Colonic mucosa (tissue), 4 donors: ENCODE measurements at regions not wholly inside any gene's neighbourhood (a gene's known extent, or its start where the extent isn't known, plus 50 kb on each side); places are given as distances from the start of the nearest gene placed in this dataset.

ENCODE experiments used
- DNase-seq: peaks from one replicate; pipeline ENCODE4 v3.0.0-alpha.2; 2020
- H3K27ac ChIP-seq: fragments of 200-600 bp; one replicate; pipeline ENCODE4 v1.8.0; 2021
- H3K27me3 ChIP-seq: fragments of 200-600 bp; one replicate; pipeline ENCODE4 v1.8.0; 2021
- H3K36me3 ChIP-seq: fragments of 200-600 bp; one replicate; pipeline ENCODE4 v1.8.0; 2021
- H3K4me1 ChIP-seq: fragments of 200-600 bp; one replicate; pipeline ENCODE4 v1.8.0; 2021; ENCODE audit warnings: mild to moderate bottlenecking
- H3K4me3 ChIP-seq: fragments of 200-600 bp; one replicate; pipeline ENCODE4 v1.8.0; 2021
- H3K9ac ChIP-seq, 2 donors: one replicate each; pipeline ENCODE4 v1.7.0; 2013; ENCODE audit warnings: control low read depth in 2 of 2, low read depth in 2 of 2, low read length in 2 of 2
- H3K9me3 ChIP-seq: fragments of 200-600 bp; one replicate; pipeline ENCODE4 v1.8.0; 2021
- CTCF ChIP-seq: fragments of 200-600 bp; IDR thresholded peaks from one replicate; pipeline ENCODE4 v1.8.0; 2022; ENCODE audit warnings: antibody characterized with exemption, mild to moderate bottlenecking
- intact Hi-C: fragments of 100-400 bp; cut with DNase I; formaldehyde crosslinking; loops from one replicate; pipeline ENCODE4 v1.14.1; 2022
- donor health status: healthy.
- donor health status: DM: no; HTN: no; CAD: no.
- donor health status: DM: no; HTN: no; CAD: no.

GRCh38 chr3:193825617-193826016 is 232.6 kb downstream of the OPA1 start:
- H3K27me3 ChIP-seq, result no peaks in the 10 kb centered on the region
- no peak for TF ChIP-seq CTCF
- intact Hi-C loops, result no loop called here
- no peak overlapping the region for H3K4me3 ChIP-seq
- H3K27ac ChIP-seq, result no peak overlapping the region
- DNase-seq, result peak; percentile 16
- H3K9ac ChIP-seq, result no peak overlapping the region
- no peaks in the 10 kb centered on the region for H3K36me3 ChIP-seq
- no peaks in the 10 kb centered on the region for H3K9me3 ChIP-seq
- H3K4me1 ChIP-seq, result no peaks in the 10 kb centered on the region

GRCh38 chr3:193826159-193826795 is 233.3 kb downstream of the OPA1 start:
- peak; percentile 54 for DNase-seq
- Histone ChIP-seq H3K27ac (peak overlapping the region; percentile 7), H3K4me3 (no peak overlapping the region), H3K9ac (no peak overlapping the region), H3K9me3 (no peaks in the 10 kb centered on the region), H3K27me3 (no peaks in the 10 kb centered on the region), H3K4me1 (no peaks in the 10 kb centered on the region), H3K36me3 (no peaks in the 10 kb centered on the region)
- intact Hi-C loops, result no loop called here
- no peak for TF ChIP-seq CTCF

GRCh38 chr3:193827040-193827669 is 234.1 kb downstream of the OPA1 start:
- intact Hi-C loops, result no loop called here
- no peak overlapping the region for H3K9ac ChIP-seq
- H3K9me3 ChIP-seq, result no peaks in the 10 kb centered on the region
- no peak overlapping the region for H3K27ac ChIP-seq
- no peak for DNase-seq
- H3K4me3 ChIP-seq, result no peak overlapping the region
- no peak for TF ChIP-seq CTCF
- no peaks in the 10 kb centered on the region for H3K27me3 ChIP-seq
- H3K36me3 ChIP-seq, result no peaks in the 10 kb centered on the region
- H3K4me1 ChIP-seq, result no peaks in the 10 kb centered on the region

GRCh38 chr3:193827871-193828270 is 234.9 kb downstream of the OPA1 start:
- no peaks in the 10 kb centered on the region for H3K9me3 ChIP-seq
- H3K4me1 ChIP-seq, result no peaks in the 10 kb centered on the region
- TF ChIP-seq CTCF, result no peak
- DNase-seq, result no peak
- no peaks in the 10 kb centered on the region for H3K27me3 ChIP-seq
- intact Hi-C loops, result no loop called here
- no peak overlapping the region for H3K27ac ChIP-seq
- H3K9ac ChIP-seq, result no peak overlapping the region
- H3K36me3 ChIP-seq, result no peaks in the 10 kb centered on the region
- H3K4me3 ChIP-seq, result no peak overlapping the region

- Histone ChIP-seq H3K9ac (no peak overlapping the region), H3K27ac (no peak overlapping the region), H3K27me3 (no peaks in the 10 kb centered on the region), H3K4me3 (no peak overlapping the region), H3K4me1 (no peaks in the 10 kb centered on the region), H3K9me3 (no peaks in the 10 kb centered on the region), H3K36me3 (no peaks in the 10 kb centered on the region)
- no peak for DNase-seq
- no peak for TF ChIP-seq CTCF
- intact Hi-C loops, result no loop called here
Observed at GRCh38 chr3:193828477-193828876, 235.5 kb downstream of the OPA1 start.
